Lung (tissue), 11 donors: ENCODE measurements at regions not wholly inside any gene's neighbourhood (a gene's known extent, or its start where the extent isn't known, plus 50 kb on each side); places are given as distances from the start of the nearest gene placed in this dataset.

Source experiments
- ATAC-seq: fragments of 200-7000 bp; cut with Tn5 transposase; one replicate; pipeline ENCODE4 v1.9.1; 2020; ENCODE audit warnings: moderate number of reproducible peaks; ENCODE audit not compliant: insufficient read depth, low FRiP score
- DNase-seq, 3 donors: peaks; one replicate each; pipeline ENCODE4 v3.0.0-alpha.2; 2013 to 2017
- H3K27ac ChIP-seq, 2 donors: one replicate each; pipeline ENCODE4 v1.5.1; 2013; ENCODE audit warnings: mild to moderate bottlenecking in 2 of 2, moderate library complexity in 2 of 2, control low read depth in 1 of 2, inconsistent platforms in 1 of 2, low read depth in 1 of 2, low read length in 1 of 2
- H3K27me3 ChIP-seq, 3 donors: one replicate each; pipeline ENCODE4 v1.5.1; 2013; ENCODE audit warnings: low read length in 2 of 3; ENCODE audit not compliant: control insufficient read depth in 3 of 3, insufficient read depth in 3 of 3
- H3K36me3 ChIP-seq, 4 donors: one replicate each; pipeline ENCODE4 v1.5.1; 2013; ENCODE audit warnings: low read length in 4 of 4, mild to moderate bottlenecking in 1 of 4, moderate library complexity in 1 of 4; ENCODE audit not compliant: control insufficient read depth in 4 of 4, insufficient read depth in 4 of 4
- H3K4me1 ChIP-seq, 5 donors: one replicate each; pipeline ENCODE4 v1.5.1; 2013; ENCODE audit warnings: low read length in 5 of 5, mild to moderate bottlenecking in 2 of 5, moderate library complexity in 1 of 5; ENCODE audit not compliant: control insufficient read depth in 5 of 5, insufficient read depth in 5 of 5
- H3K4me3 ChIP-seq: one replicate; pipeline ENCODE4 v1.5.1; 2013; ENCODE audit warnings: mild to moderate bottlenecking, control low read depth, moderate library complexity
- H3K9ac ChIP-seq, 2 donors: one replicate each; pipeline ENCODE4 v1.5.1; 2013; ENCODE audit warnings: low read length in 2 of 2, control low read depth in 1 of 2; ENCODE audit not compliant: insufficient read depth in 1 of 2
- H3K9me3 ChIP-seq, 4 donors: one replicate each; pipeline ENCODE4 v1.5.1; 2013; ENCODE audit warnings: low read length in 3 of 4, mild to moderate bottlenecking in 1 of 4, moderate library complexity in 1 of 4; ENCODE audit not compliant: control insufficient read depth in 4 of 4, insufficient read depth in 3 of 4
- WGBS, 2 donors: extraction: QIAGEN DNeasy Blood & Tissue Kit; methylation state at CpG; one replicate each; pipeline ENCODE4 v1.1.7; 2013; 5-methylcytosine and 5-hydroxymethylcytosine counted together
- TF ChIP-seq, protein P1 (sequence below): IDR thresholded peaks from 2 replicates; pipeline ENCODE4 v1.5.1; 2012; ENCODE audit warnings: mild to moderate bottlenecking; ENCODE audit errors: control extremely low read depth, extremely low read depth
- donor health status: control.
- donor health status: control.
- donor health status: Bipolar disorder and iron deficiency.
- donor health status: healthy.
- donor health status: DM: yes; HTN: yes; CAD: no.

DNA sequence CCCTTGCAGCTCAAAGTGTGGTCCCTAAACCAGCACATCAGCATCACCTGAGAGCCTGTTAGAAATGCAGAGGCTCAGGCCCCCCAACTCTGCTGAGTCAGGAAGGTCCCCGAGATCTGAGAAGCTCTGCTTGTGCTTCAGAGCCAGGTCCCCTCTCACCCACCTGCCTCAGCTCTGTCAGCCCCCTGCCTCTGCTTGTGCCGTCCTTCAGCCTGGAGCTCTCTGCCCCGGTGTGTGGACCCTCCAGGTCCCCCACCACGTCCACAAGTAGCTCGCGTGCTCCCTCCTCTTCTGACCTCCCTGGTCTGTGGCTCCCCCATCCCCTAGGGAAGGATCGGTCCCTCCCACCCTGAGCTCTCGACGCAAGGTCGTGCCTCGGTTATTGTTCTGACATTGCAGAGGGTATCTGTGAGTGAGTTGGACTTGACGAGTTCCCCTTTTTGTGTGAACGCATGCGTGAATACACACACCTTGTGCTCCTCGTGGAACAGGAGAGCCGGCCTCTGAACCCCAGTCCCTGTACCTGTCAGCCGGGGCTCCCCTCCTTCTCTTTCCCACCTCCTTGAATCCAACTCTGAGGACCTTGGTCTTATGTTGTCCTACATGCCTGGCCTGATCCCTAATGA is 75.5 kb upstream of the TAF1B start:
- TF ChIP-seq, protein P1, sequence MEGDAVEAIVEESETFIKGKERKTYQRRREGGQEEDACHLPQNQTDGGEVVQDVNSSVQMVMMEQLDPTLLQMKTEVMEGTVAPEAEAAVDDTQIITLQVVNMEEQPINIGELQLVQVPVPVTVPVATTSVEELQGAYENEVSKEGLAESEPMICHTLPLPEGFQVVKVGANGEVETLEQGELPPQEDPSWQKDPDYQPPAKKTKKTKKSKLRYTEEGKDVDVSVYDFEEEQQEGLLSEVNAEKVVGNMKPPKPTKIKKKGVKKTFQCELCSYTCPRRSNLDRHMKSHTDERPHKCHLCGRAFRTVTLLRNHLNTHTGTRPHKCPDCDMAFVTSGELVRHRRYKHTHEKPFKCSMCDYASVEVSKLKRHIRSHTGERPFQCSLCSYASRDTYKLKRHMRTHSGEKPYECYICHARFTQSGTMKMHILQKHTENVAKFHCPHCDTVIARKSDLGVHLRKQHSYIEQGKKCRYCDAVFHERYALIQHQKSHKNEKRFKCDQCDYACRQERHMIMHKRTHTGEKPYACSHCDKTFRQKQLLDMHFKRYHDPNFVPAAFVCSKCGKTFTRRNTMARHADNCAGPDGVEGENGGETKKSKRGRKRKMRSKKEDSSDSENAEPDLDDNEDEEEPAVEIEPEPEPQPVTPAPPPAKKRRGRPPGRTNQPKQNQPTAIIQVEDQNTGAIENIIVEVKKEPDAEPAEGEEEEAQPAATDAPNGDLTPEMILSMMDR = no peak
- 93 to 95% methylated on average over 17 of the region's 17 CpGs for WGBS, 2 donors
- H3K27ac ChIP-seq = no peak overlapping the region
- no peaks in the 10 kb centered on the region for H3K9me3 ChIP-seq
- H3K27me3 ChIP-seq = no peaks in the 10 kb centered on the region
- no peak for ATAC-seq
- H3K9ac ChIP-seq = no peak overlapping the region
- H3K4me3 ChIP-seq = no peak overlapping the region
- H3K36me3 ChIP-seq = no peaks in the 10 kb centered on the region
- no peak for DNase-seq
- H3K4me1 ChIP-seq = peaks cover 0 to 33% (median 8%) of the 10 kb centered on the region in 5 donors

DNA sequence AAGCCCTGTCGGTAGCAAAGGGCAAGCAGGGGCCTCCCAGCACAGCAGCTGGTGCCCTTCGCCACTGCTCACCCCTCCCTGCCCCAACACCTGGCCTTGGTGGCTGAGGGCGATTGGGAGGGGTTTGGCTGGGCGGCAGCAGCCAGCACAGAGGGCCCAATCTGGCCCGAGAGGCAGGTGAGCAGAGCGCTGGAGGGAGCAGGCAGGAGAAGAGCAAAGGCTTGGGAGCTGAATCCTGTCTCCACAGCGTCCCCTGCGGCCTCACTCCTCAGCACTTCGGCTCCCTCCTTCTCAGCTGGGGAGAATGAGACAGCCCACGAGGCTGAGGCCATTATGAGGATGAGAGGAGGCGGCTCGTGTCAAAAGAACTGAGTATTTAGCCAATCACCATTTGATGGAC is 74.9 kb upstream of the TAF1B start:
- Histone ChIP-seq H3K4me1 (peaks cover 0 to 40% (median 13%) of the 10 kb centered on the region in 5 donors), H3K27ac (no peak overlapping the region), H3K27me3 (no peaks in the 10 kb centered on the region), H3K9me3 (no peaks in the 10 kb centered on the region), H3K36me3 (no peaks in the 10 kb centered on the region), H3K9ac (no peak overlapping the region), H3K4me3 (no peak overlapping the region)
- TF ChIP-seq, protein P1 = no peak
- 83 to 89% methylated on average over 12 of the region's 12 CpGs for WGBS, 2 donors
- DNase-seq = peak in 2 of 3 donors; percentile 36 to 41
- ATAC-seq = no peak

DNA sequence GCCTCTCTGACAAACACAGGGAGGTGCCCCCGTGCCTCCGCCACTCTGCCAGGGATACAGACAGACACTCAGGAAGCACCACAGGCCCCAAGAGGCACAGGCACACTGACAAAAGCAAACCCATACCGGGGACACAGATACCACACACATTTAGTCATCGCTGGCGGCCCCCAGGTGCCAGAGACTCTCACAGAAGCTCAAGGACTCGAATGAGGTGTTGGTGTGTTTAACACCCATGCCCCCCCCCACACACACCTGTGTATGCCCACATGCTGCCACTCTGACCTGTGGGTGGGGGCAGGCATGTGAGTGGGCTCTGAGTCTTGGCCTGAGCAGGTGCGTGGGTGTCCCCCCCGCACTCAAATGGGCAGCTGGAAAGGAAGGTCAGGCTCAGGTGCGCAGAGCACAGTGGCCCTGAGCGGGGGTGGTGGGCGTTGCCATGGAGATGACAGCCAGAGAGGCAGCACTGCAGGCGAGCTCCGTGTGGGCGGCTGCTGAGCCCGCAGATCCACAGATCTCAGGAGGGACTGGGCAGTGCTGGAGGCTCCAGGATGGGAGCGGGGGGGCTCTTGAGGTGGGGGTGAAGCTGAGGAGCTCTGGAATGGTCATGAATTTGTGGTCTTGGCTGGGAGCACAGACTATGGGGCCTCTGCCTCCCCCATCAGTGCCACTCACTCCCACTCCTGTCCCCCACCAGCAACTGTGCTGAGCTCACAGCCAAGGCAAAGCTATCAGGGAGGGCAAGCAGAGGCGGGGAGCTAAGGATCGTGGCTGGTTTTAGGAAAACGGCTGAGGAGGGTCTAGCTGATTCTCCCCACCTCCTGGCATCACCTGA is 73.9 kb upstream of the TAF1B start:
- TF ChIP-seq, protein P1 = no peak
- no peaks in the 10 kb centered on the region for H3K9me3 ChIP-seq
- H3K4me1 ChIP-seq = peaks cover 0 to 47% (median 17%) of the 10 kb centered on the region in 5 donors
- H3K27me3 ChIP-seq = no peaks in the 10 kb centered on the region
- H3K9ac ChIP-seq = no peak overlapping the region
- WGBS, 2 donors = 73 to 83% methylated on average over 19 of the region's 19 CpGs
- no peak overlapping the region for H3K4me3 ChIP-seq
- no peak overlapping the region for H3K27ac ChIP-seq
- peak in 1 of 3 donors; percentile 30 for DNase-seq
- H3K36me3 ChIP-seq = no peaks in the 10 kb centered on the region
- no peak for ATAC-seq
